ENCODE measurements at regions not wholly inside any gene's neighbourhood (a gene's known extent, or its start where the extent isn't known, plus 50 kb on each side); places are given as distances from the start of the nearest gene placed in this dataset.

GRCh38 chr1:193472838-193473398 is 286.5 kb upstream of the B3GALT2 start:
- DNase-seq (ENCODE audit: low spot score) (no peak), ATAC-seq (ENCODE audit: low read depth) (no peak)
- no peaks in the 10 kb centered on the region for H3K4me1 ChIP-seq (ENCODE audit: insufficient read depth, poor library complexity, severe bottlenecking)
- H3K27ac ChIP-seq (ENCODE audit: poor library complexity, severe bottlenecking) = no peak overlapping the region
- H3K4me3 ChIP-seq (ENCODE audit: severe bottlenecking) = no peak overlapping the region
- H3K9me3 ChIP-seq (ENCODE audit: severe bottlenecking) = no peaks in the 10 kb centered on the region
- H3K27me3 ChIP-seq (ENCODE audit: insufficient read depth, poor library complexity, severe bottlenecking) = no peaks in the 10 kb centered on the region
- TF ChIP-seq CTCF (IDR thresholded peaks at IDR 0.05; ENCODE audit: poor library complexity, severe bottlenecking) = no peak
- no peaks in the 10 kb centered on the region for H3K36me3 ChIP-seq (ENCODE audit: low read depth)

GRCh38 chr1:193472430-193472829 is 286.0 kb upstream of the B3GALT2 start:
- Histone ChIP-seq H3K27me3 (ENCODE audit: insufficient read depth, poor library complexity, severe bottlenecking) (no peaks in the 10 kb centered on the region), H3K4me1 (ENCODE audit: insufficient read depth, poor library complexity, severe bottlenecking) (no peaks in the 10 kb centered on the region), H3K4me3 (ENCODE audit: severe bottlenecking) (no peak overlapping the region), H3K27ac (ENCODE audit: poor library complexity, severe bottlenecking) (no peak overlapping the region), H3K36me3 (ENCODE audit: low read depth) (no peaks in the 10 kb centered on the region), H3K9me3 (ENCODE audit: severe bottlenecking) (no peaks in the 10 kb centered on the region)
- ATAC-seq (ENCODE audit: low read depth) = no peak
- TF ChIP-seq CTCF (IDR thresholded peaks at IDR 0.05; ENCODE audit: poor library complexity, severe bottlenecking) = no peak
- no peak for DNase-seq (ENCODE audit: low spot score)

- Histone ChIP-seq H3K4me3 (ENCODE audit: severe bottlenecking) (no peak overlapping the region), H3K27me3 (ENCODE audit: insufficient read depth, poor library complexity, severe bottlenecking) (no peaks in the 10 kb centered on the region), H3K27ac (ENCODE audit: poor library complexity, severe bottlenecking) (no peak overlapping the region), H3K9me3 (ENCODE audit: severe bottlenecking) (no peaks in the 10 kb centered on the region), H3K36me3 (ENCODE audit: low read depth) (no peaks in the 10 kb centered on the region), H3K4me1 (ENCODE audit: insufficient read depth, poor library complexity, severe bottlenecking) (no peaks in the 10 kb centered on the region)
- no peak for TF ChIP-seq CTCF (IDR thresholded peaks at IDR 0.05; ENCODE audit: poor library complexity, severe bottlenecking)
- DNase-seq (ENCODE audit: low spot score) (no peak), ATAC-seq (ENCODE audit: low read depth) (no peak)
Observed at GRCh38 chr1:193471981-193472380, 285.6 kb upstream of the B3GALT2 start.

GRCh38 chr1:193463326-193463932 is 277.0 kb upstream of the B3GALT2 start:
- TF ChIP-seq CTCF (IDR thresholded peaks at IDR 0.05; ENCODE audit: poor library complexity, severe bottlenecking) = no peak
- H3K27ac ChIP-seq (ENCODE audit: poor library complexity, severe bottlenecking) = no peak overlapping the region
- no peaks in the 10 kb centered on the region for H3K4me1 ChIP-seq (ENCODE audit: insufficient read depth, poor library complexity, severe bottlenecking)
- ATAC-seq (ENCODE audit: low read depth) (no peak), DNase-seq (ENCODE audit: low spot score) (no peak)
- H3K9me3 ChIP-seq (ENCODE audit: severe bottlenecking) = no peaks in the 10 kb centered on the region
- no peaks in the 10 kb centered on the region for H3K36me3 ChIP-seq (ENCODE audit: low read depth)
- H3K27me3 ChIP-seq (ENCODE audit: insufficient read depth, poor library complexity, severe bottlenecking) = no peaks in the 10 kb centered on the region
- no peak overlapping the region for H3K4me3 ChIP-seq (ENCODE audit: severe bottlenecking)

GRCh38 chr1:193462629-193463320 is 276.4 kb upstream of the B3GALT2 start:
- ATAC-seq (ENCODE audit: low read depth) = no peak
- DNase-seq (ENCODE audit: low spot score) = no peak

More at GRCh38 chr1:193462629-193463320, 276.4 kb upstream of the B3GALT2 start:
- Histone ChIP-seq H3K27me3 (ENCODE audit: insufficient read depth, poor library complexity, severe bottlenecking) (no peaks in the 10 kb centered on the region), H3K4me1 (ENCODE audit: insufficient read depth, poor library complexity, severe bottlenecking) (no peaks in the 10 kb centered on the region), H3K4me3 (ENCODE audit: severe bottlenecking) (no peak overlapping the region), H3K9me3 (ENCODE audit: severe bottlenecking) (no peaks in the 10 kb centered on the region), H3K27ac (ENCODE audit: poor library complexity, severe bottlenecking) (no peak overlapping the region), H3K36me3 (ENCODE audit: low read depth) (no peaks in the 10 kb centered on the region)
- TF ChIP-seq CTCF (IDR thresholded peaks at IDR 0.05; ENCODE audit: poor library complexity, severe bottlenecking) = no peak

All from RWPE2 (cell line).